ENCODE measurements at regions not wholly inside any gene's neighbourhood (a gene's known extent, or its start where the extent isn't known, plus 50 kb on each side); places are given as distances from the start of the nearest gene placed in this dataset.
"Not testable (repeated sequence)": the region's sequence is repeated elsewhere in the genome, so short reads cannot be mapped to it uniquely, and the experiment has no call there.

GRCh38 chr3:39707314-39707909 lies 102.0 kb upstream of the MYRIP start:
- Mint-ChIP-seq H3K36me3 (ENCODE audit: low read depth) (no peaks in the 10 kb centered on the region), H3K4me1 (no peaks in the 10 kb centered on the region), H3K9me3 (no peaks in the 10 kb centered on the region), H3K4me3 (no peak overlapping the region), H3K27me3 (peaks cover 9% of the 10 kb centered on the region), H3K27ac (no peak overlapping the region)
- ATAC-seq: no peak
- no peak for DNase-seq

GRCh38 chr3:39712413-39713048 lies 96.9 kb upstream of the MYRIP start:
- DNase-seq: no peak
- Mint-ChIP-seq H3K27me3 (peaks cover 6% of the 10 kb centered on the region), H3K36me3 (ENCODE audit: low read depth) (no peaks in the 10 kb centered on the region), H3K4me1 (no peaks in the 10 kb centered on the region), H3K4me3 (no peak overlapping the region), H3K9me3 (no peaks in the 10 kb centered on the region), H3K27ac (no peak overlapping the region)
- no peak for ATAC-seq

- H3K27me3 Mint-ChIP-seq; H3K36me3 Mint-ChIP-seq (ENCODE audit: low read depth); H3K9me3 Mint-ChIP-seq; ATAC-seq; DNase-seq; H3K27ac Mint-ChIP-seq; H3K4me1 Mint-ChIP-seq; H3K4me3 Mint-ChIP-seq: not testable (repeated sequence)
Measured at GRCh38 chr3:39713341-39713740, 96.1 kb upstream of the MYRIP start.

GRCh38 chr3:39716849-39717248 lies 92.6 kb upstream of the MYRIP start:
- ATAC-seq (no peak), DNase-seq (no peak)
- H3K4me3 Mint-ChIP-seq: no peak overlapping the region
- H3K27me3 Mint-ChIP-seq: no peaks in the 10 kb centered on the region
- H3K4me1 Mint-ChIP-seq: no peaks in the 10 kb centered on the region
- no peaks in the 10 kb centered on the region for H3K36me3 Mint-ChIP-seq (ENCODE audit: low read depth)
- no peak overlapping the region for H3K27ac Mint-ChIP-seq
- H3K9me3 Mint-ChIP-seq: no peaks in the 10 kb centered on the region

GRCh38 chr3:39718674-39719595 lies 90.5 kb upstream of the MYRIP start:
- Mint-ChIP-seq H3K27ac (no peak overlapping the region), H3K4me1 (no peaks in the 10 kb centered on the region), H3K4me3 (no peak overlapping the region), H3K36me3 (ENCODE audit: low read depth) (no peaks in the 10 kb centered on the region), H3K27me3 (no peaks in the 10 kb centered on the region), H3K9me3 (no peaks in the 10 kb centered on the region)
- DNase-seq (no peak), ATAC-seq (no peak)

- ATAC-seq: no peak
Measured at GRCh38 chr3:39721076-39721475, 88.3 kb upstream of the MYRIP start.

GRCh38 chr3:39724233-39724846 lies 85.1 kb upstream of the MYRIP start:
- ATAC-seq (no peak), DNase-seq (no peak)
- H3K27me3 Mint-ChIP-seq: no peaks in the 10 kb centered on the region
- no peaks in the 10 kb centered on the region for H3K4me1 Mint-ChIP-seq
- no peak overlapping the region for H3K27ac Mint-ChIP-seq
- H3K9me3 Mint-ChIP-seq: no peaks in the 10 kb centered on the region
- H3K4me3 Mint-ChIP-seq: no peak overlapping the region
- H3K36me3 Mint-ChIP-seq (ENCODE audit: low read depth): no peaks in the 10 kb centered on the region

More at GRCh38 chr3:39721076-39721475, 88.3 kb upstream of the MYRIP start:
- Mint-ChIP-seq H3K4me1 (no peaks in the 10 kb centered on the region), H3K27me3 (no peaks in the 10 kb centered on the region), H3K4me3 (no peak overlapping the region), H3K27ac (no peak overlapping the region), H3K36me3 (ENCODE audit: low read depth) (no peaks in the 10 kb centered on the region), H3K9me3 (no peaks in the 10 kb centered on the region)
- no peak for DNase-seq

- Mint-ChIP-seq H3K4me1 (no peaks in the 10 kb centered on the region), H3K27me3 (no peaks in the 10 kb centered on the region), H3K9me3 (no peaks in the 10 kb centered on the region), H3K27ac (no peak overlapping the region), H3K36me3 (ENCODE audit: low read depth) (no peaks in the 10 kb centered on the region), H3K4me3 (no peak overlapping the region)
- DNase-seq (no peak), ATAC-seq (no peak)
Measured at GRCh38 chr3:39725321-39725720, 84.1 kb upstream of the MYRIP start.

GRCh38 chr3:39727415-39727814 lies 82.0 kb upstream of the MYRIP start:
- ATAC-seq (no peak), DNase-seq (no peak)

GRCh38 chr3:39733804-39734203 lies 75.6 kb upstream of the MYRIP start:
- no peak for ATAC-seq
- Mint-ChIP-seq H3K27me3 (peaks cover 2% of the 10 kb centered on the region), H3K9me3 (no peaks in the 10 kb centered on the region), H3K4me1 (no peaks in the 10 kb centered on the region), H3K36me3 (ENCODE audit: low read depth) (no peaks in the 10 kb centered on the region), H3K27ac (no peak overlapping the region), H3K4me3 (no peak overlapping the region)
- DNase-seq: no peak

More at GRCh38 chr3:39727415-39727814, 82.0 kb upstream of the MYRIP start:
- H3K4me1 Mint-ChIP-seq: no peaks in the 10 kb centered on the region
- no peak overlapping the region for H3K4me3 Mint-ChIP-seq
- H3K27ac Mint-ChIP-seq: no peak overlapping the region
- H3K9me3 Mint-ChIP-seq: no peaks in the 10 kb centered on the region
- H3K36me3 Mint-ChIP-seq (ENCODE audit: low read depth): no peaks in the 10 kb centered on the region
- H3K27me3 Mint-ChIP-seq: peaks cover 2% of the 10 kb centered on the region

- H3K4me1 Mint-ChIP-seq; H3K27me3 Mint-ChIP-seq; H3K4me3 Mint-ChIP-seq; H3K27ac Mint-ChIP-seq; ATAC-seq; H3K36me3 Mint-ChIP-seq (ENCODE audit: low read depth); DNase-seq: not testable (repeated sequence)
- H3K9me3 Mint-ChIP-seq: peaks cover 11% of the 10 kb centered on the region
Measured at GRCh38 chr3:39739658-39740057, 69.8 kb upstream of the MYRIP start.

- H3K4me3 Mint-ChIP-seq: no peak overlapping the region
- peaks cover 9% of the 10 kb centered on the region for H3K27me3 Mint-ChIP-seq
- no peak for DNase-seq
- H3K9me3 Mint-ChIP-seq: peaks cover 11% of the 10 kb centered on the region
- no peak overlapping the region for H3K27ac Mint-ChIP-seq
- no peaks in the 10 kb centered on the region for H3K36me3 Mint-ChIP-seq (ENCODE audit: low read depth)
- ATAC-seq: no peak
- H3K4me1 Mint-ChIP-seq: no peaks in the 10 kb centered on the region
Measured at GRCh38 chr3:39744746-39745145, 64.7 kb upstream of the MYRIP start.

- H3K4me1 Mint-ChIP-seq: no peaks in the 10 kb centered on the region
- H3K27me3 Mint-ChIP-seq: peaks cover 3% of the 10 kb centered on the region
- H3K4me3 Mint-ChIP-seq: no peak overlapping the region
- no peaks in the 10 kb centered on the region for H3K36me3 Mint-ChIP-seq (ENCODE audit: low read depth)
- no peaks in the 10 kb centered on the region for H3K9me3 Mint-ChIP-seq
- no peak overlapping the region for H3K27ac Mint-ChIP-seq
- DNase-seq (no peak), ATAC-seq (no peak)
Measured at GRCh38 chr3:39748002-39748401, 61.4 kb upstream of the MYRIP start.

GRCh38 chr3:39748763-39749162 lies 60.6 kb upstream of the MYRIP start:
- H3K27ac Mint-ChIP-seq: no peak overlapping the region
- no peak overlapping the region for H3K4me3 Mint-ChIP-seq
- no peaks in the 10 kb centered on the region for H3K27me3 Mint-ChIP-seq
- ATAC-seq (no peak), DNase-seq (no peak)
- no peaks in the 10 kb centered on the region for H3K36me3 Mint-ChIP-seq (ENCODE audit: low read depth)
- no peaks in the 10 kb centered on the region for H3K9me3 Mint-ChIP-seq
- H3K4me1 Mint-ChIP-seq: no peaks in the 10 kb centered on the region
